ENCODE measurements at regions not wholly inside any gene's neighbourhood (a gene's known extent, or its start where the extent isn't known, plus 50 kb on each side); places are given as distances from the start of the nearest gene placed in this dataset.

- FAIRE-seq: no peak
- no peak for DNase-seq (ENCODE audit: insufficient read length, low spot score)
- TF ChIP-seq CTCF (IDR thresholded peaks at IDR 0.05; ENCODE audit: insufficient read depth, missing control alignments): no peak
Measured at GRCh38 chr4:116489739-116490138, 595.6 kb downstream of the TRAM1L1 start.

- FAIRE-seq: no peak
- no peak for DNase-seq (ENCODE audit: insufficient read length, low spot score)
- no peak for TF ChIP-seq CTCF (IDR thresholded peaks at IDR 0.05; ENCODE audit: insufficient read depth, missing control alignments)
Measured at GRCh38 chr4:116486401-116486800, 599.0 kb downstream of the TRAM1L1 start.

GRCh38 chr4:116480546-116480945, 604.8 kb downstream of the TRAM1L1 start:
- FAIRE-seq: peak; percentile 94
- no peak for DNase-seq (ENCODE audit: insufficient read length, low spot score)
- no peak for TF ChIP-seq CTCF (IDR thresholded peaks at IDR 0.05; ENCODE audit: insufficient read depth, missing control alignments)

GRCh38 chr4:116478343-116478742, 607.0 kb downstream of the TRAM1L1 start:
- no peak for DNase-seq (ENCODE audit: insufficient read length, low spot score)
- no peak for TF ChIP-seq CTCF (IDR thresholded peaks at IDR 0.05; ENCODE audit: insufficient read depth, missing control alignments)
- FAIRE-seq: no peak

GRCh38 chr4:116469582-116469981, 615.8 kb downstream of the TRAM1L1 start:
- DNase-seq (ENCODE audit: insufficient read length, low spot score) (no peak), FAIRE-seq (no peak)
- TF ChIP-seq CTCF (IDR thresholded peaks at IDR 0.05; ENCODE audit: insufficient read depth, missing control alignments): no peak

- no peak for DNase-seq (ENCODE audit: insufficient read length, low spot score)
- no peak for FAIRE-seq
- TF ChIP-seq CTCF (IDR thresholded peaks at IDR 0.05; ENCODE audit: insufficient read depth, missing control alignments): no peak
Measured at GRCh38 chr4:116453127-116453526, 632.2 kb downstream of the TRAM1L1 start.

- FAIRE-seq: no peak
- DNase-seq (ENCODE audit: insufficient read length, low spot score): no peak
- TF ChIP-seq CTCF (IDR thresholded peaks at IDR 0.05; ENCODE audit: insufficient read depth, missing control alignments): no peak
Measured at GRCh38 chr4:116449764-116450163, 635.6 kb downstream of the TRAM1L1 start.
